Thymus (tissue), 11 donors: ENCODE measurements at regions not wholly inside any gene's neighbourhood (a gene's known extent, or its start where the extent isn't known, plus 50 kb on each side); places are given as distances from the start of the nearest gene placed in this dataset.
"Not testable (repeated sequence)": the region's sequence is repeated elsewhere in the genome, so short reads cannot be mapped to it uniquely, and the experiment has no call there.

Experiments used
- DNase-seq, 9 donors: peaks; one replicate each; pipeline ENCODE4 v3.0.0-alpha.2; 2013; ENCODE audit warnings: low spot score in 9 of 9, low read depth in 6 of 9, missing footprints in 1 of 9
- H3K27ac ChIP-seq, 2 donors: one replicate each; pipeline ENCODE4 v1.5.1; 2013; ENCODE audit warnings: control low read depth in 1 of 2, low read depth in 1 of 2, low read length in 1 of 2, mild to moderate bottlenecking in 1 of 2, moderate library complexity in 1 of 2
- H3K27me3 ChIP-seq, 2 donors: one replicate each; pipeline ENCODE4 v1.5.1; 2013; ENCODE audit warnings: low read length in 1 of 2; ENCODE audit not compliant: control insufficient read depth in 2 of 2, insufficient read depth in 1 of 2
- H3K36me3 ChIP-seq, 2 donors: one replicate each; pipeline ENCODE4 v1.5.1; 2013; ENCODE audit warnings: low read length in 1 of 2, mild to moderate bottlenecking in 1 of 2, moderate library complexity in 1 of 2; ENCODE audit not compliant: control insufficient read depth in 2 of 2, insufficient read depth in 2 of 2
- H3K4me1 ChIP-seq, 2 donors: one replicate each; pipeline ENCODE4 v1.5.1; 2013; ENCODE audit warnings: low read length in 2 of 2; ENCODE audit not compliant: control insufficient read depth in 2 of 2, insufficient read depth in 2 of 2
- H3K4me3 ChIP-seq, 2 donors: one replicate each; pipeline ENCODE4 v1.5.1; 2013; ENCODE audit warnings: low read length in 2 of 2, control low read depth in 1 of 2, mild to moderate bottlenecking in 1 of 2
- H3K9me3 ChIP-seq, 2 donors: one replicate each; pipeline ENCODE4 v1.5.1; 2013; ENCODE audit warnings: low read length in 1 of 2, mild to moderate bottlenecking in 1 of 2; ENCODE audit not compliant: control insufficient read depth in 2 of 2, insufficient read depth in 1 of 2
- WGBS: extraction: QIAGEN DNeasy Blood & Tissue Kit; methylation state at CpG from one replicate; pipeline ENCODE4 v1.1.7; 2013; 5-methylcytosine and 5-hydroxymethylcytosine counted together
- donor health status: healthy.

- no peaks in the 10 kb centered on the region for H3K9me3 ChIP-seq
- H3K27me3 ChIP-seq = no peaks in the 10 kb centered on the region
- H3K4me3 ChIP-seq = no peak overlapping the region
- WGBS = 78% methylated on average over 2 of the region's 2 CpGs
- H3K36me3 ChIP-seq = no peaks in the 10 kb centered on the region
- H3K4me1 ChIP-seq = no peaks in the 10 kb centered on the region
- no peak overlapping the region for H3K27ac ChIP-seq
- no peak for DNase-seq
These were observed 443.4 kb upstream of the RGS18 start for GRCh38 chr1:191714845-191715244.

- 84% methylated on average over 3 of the region's 3 CpGs for WGBS
- no peaks in the 10 kb centered on the region for H3K4me1 ChIP-seq
- DNase-seq = no peak
- H3K27ac ChIP-seq = no peak overlapping the region
- no peaks in the 10 kb centered on the region for H3K9me3 ChIP-seq
- H3K4me3 ChIP-seq = no peak overlapping the region
- no peaks in the 10 kb centered on the region for H3K27me3 ChIP-seq
- no peaks in the 10 kb centered on the region for H3K36me3 ChIP-seq
These were observed 428.5 kb upstream of the RGS18 start for GRCh38 chr1:191729742-191730141.

- not testable (repeated sequence) for H3K27ac ChIP-seq, H3K27me3 ChIP-seq, DNase-seq, H3K36me3 ChIP-seq, H3K9me3 ChIP-seq, H3K4me3 ChIP-seq, H3K4me1 ChIP-seq
- 97% methylated on average over 49 of the region's 49 CpGs for WGBS
These were observed 426.5 kb upstream of the RGS18 start for GRCh38 chr1:191731608-191732302.

- no peaks in the 10 kb centered on the region for H3K27me3 ChIP-seq
- no peaks in the 10 kb centered on the region for H3K36me3 ChIP-seq
- no peak overlapping the region for H3K27ac ChIP-seq
- no peak for DNase-seq
- no peaks in the 10 kb centered on the region for H3K4me1 ChIP-seq
- no peak overlapping the region for H3K4me3 ChIP-seq
- H3K9me3 ChIP-seq = no peaks in the 10 kb centered on the region
These were observed 423.9 kb upstream of the RGS18 start for GRCh38 chr1:191734321-191734720.

- Histone ChIP-seq H3K4me3 (no peak overlapping the region), H3K36me3 (no peaks in the 10 kb centered on the region), H3K27me3 (no peaks in the 10 kb centered on the region), H3K9me3 (no peaks in the 10 kb centered on the region), H3K4me1 (no peaks in the 10 kb centered on the region), H3K27ac (no peak overlapping the region)
- DNase-seq = no peak
- WGBS = 89% methylated on average over 2 of the region's 2 CpGs
These were observed 418.7 kb upstream of the RGS18 start for GRCh38 chr1:191739544-191739943.

GRCh38 chr1:191752342-191752741, 405.9 kb upstream of the RGS18 start:
- WGBS = 93% methylated on average over 4 of the region's 4 CpGs
- H3K9me3 ChIP-seq = no peaks in the 10 kb centered on the region
- no peak overlapping the region for H3K27ac ChIP-seq
- no peak overlapping the region for H3K4me3 ChIP-seq
- no peak for DNase-seq
- no peaks in the 10 kb centered on the region for H3K27me3 ChIP-seq
- no peaks in the 10 kb centered on the region for H3K36me3 ChIP-seq
- H3K4me1 ChIP-seq = no peaks in the 10 kb centered on the region

- 84% methylated on average over 2 of the region's 2 CpGs for WGBS
- Histone ChIP-seq H3K9me3 (no peaks in the 10 kb centered on the region), H3K4me1 (no peaks in the 10 kb centered on the region), H3K27me3 (no peaks in the 10 kb centered on the region), H3K36me3 (no peaks in the 10 kb centered on the region), H3K4me3 (no peak overlapping the region), H3K27ac (no peak overlapping the region)
- DNase-seq = no peak
These were observed 398.2 kb upstream of the RGS18 start for GRCh38 chr1:191760016-191760415.

GRCh38 chr1:191788551-191788950, 369.7 kb upstream of the RGS18 start:
- H3K27me3 ChIP-seq = no peaks in the 10 kb centered on the region
- no peaks in the 10 kb centered on the region for H3K9me3 ChIP-seq
- no peaks in the 10 kb centered on the region for H3K36me3 ChIP-seq
- H3K27ac ChIP-seq = no peak overlapping the region
- no peak for DNase-seq
- WGBS = 46% methylated on average over 1 of the region's 1 CpG
- H3K4me1 ChIP-seq = no peaks in the 10 kb centered on the region
- H3K4me3 ChIP-seq = no peak overlapping the region

GRCh38 chr1:191798178-191798577, 360.1 kb upstream of the RGS18 start:
- no peak for DNase-seq
- Histone ChIP-seq H3K27me3 (no peaks in the 10 kb centered on the region), H3K4me3 (no peak overlapping the region), H3K27ac (no peak overlapping the region), H3K4me1 (no peaks in the 10 kb centered on the region), H3K36me3 (no peaks in the 10 kb centered on the region), H3K9me3 (no peaks in the 10 kb centered on the region)
- WGBS = 80% methylated on average over 1 of the region's 1 CpG

GRCh38 chr1:191804311-191804710, 354.0 kb upstream of the RGS18 start:
- WGBS = 90% methylated on average over 3 of the region's 3 CpGs
- H3K4me3 ChIP-seq = no peak overlapping the region
- no peaks in the 10 kb centered on the region for H3K4me1 ChIP-seq
- H3K27me3 ChIP-seq = no peaks in the 10 kb centered on the region
- H3K27ac ChIP-seq = no peak overlapping the region
- no peaks in the 10 kb centered on the region for H3K36me3 ChIP-seq
- no peaks in the 10 kb centered on the region for H3K9me3 ChIP-seq
- no peak for DNase-seq
